ENCODE measurements at regions not wholly inside any gene's neighbourhood (a gene's known extent, or its start where the extent isn't known, plus 50 kb on each side); places are given as distances from the start of the nearest gene placed in this dataset.

- TF ChIP-seq CTCF (conservative IDR thresholded peaks at IDR 0.05 in 1 of 2, IDR thresholded peaks at IDR 0.05 in 1 of 2; ENCODE audit: low read depth in 1 of 2, low read length in 2 of 2) (no peak), EZH2 (IDR thresholded peaks at IDR 0.05; ENCODE audit: low read length, missing control alignments) (no peak)
Measured at GRCh38 chr18:68472701-68473295, 242.1 kb downstream of the TMX3 start.
